ENCODE measurements at regions not wholly inside any gene's neighbourhood (a gene's known extent, or its start where the extent isn't known, plus 50 kb on each side); places are given as distances from the start of the nearest gene placed in this dataset.

DNA sequence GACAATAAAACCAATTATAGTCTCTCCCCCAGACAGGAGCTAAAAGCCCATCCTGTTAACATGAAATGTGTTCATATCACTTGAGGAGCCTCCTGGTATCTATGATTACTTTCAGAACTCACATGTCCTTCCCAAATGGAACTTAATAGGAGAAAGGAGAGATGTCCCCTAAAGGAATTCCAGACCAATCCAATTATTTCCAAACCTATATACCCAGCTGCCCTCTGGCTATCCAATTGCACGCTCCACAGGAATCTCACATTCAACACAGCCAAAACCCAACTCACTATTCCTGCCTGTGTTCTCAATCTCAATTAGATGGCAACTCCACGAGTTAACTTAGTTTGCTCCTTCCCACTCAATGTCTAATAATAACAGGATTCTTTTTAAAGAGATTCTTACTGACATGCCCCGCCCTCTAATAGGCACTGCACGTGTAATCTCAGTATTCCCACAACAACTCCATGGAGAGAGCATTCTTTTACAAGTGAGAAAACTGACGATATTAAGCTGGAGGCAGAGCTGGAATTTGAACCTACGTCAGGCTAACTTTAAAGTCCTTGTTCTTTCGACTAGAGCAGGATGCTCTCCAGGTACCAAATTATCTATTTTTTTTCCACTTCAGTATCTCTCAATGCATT, 59.1 kb upstream of the SEC16B start:
- H3K4me3 ChIP-seq: no peak overlapping the region
- no peaks in the 10 kb centered on the region for H3K9me3 ChIP-seq
- no peak overlapping the region for H3K27ac ChIP-seq
- H3K36me3 ChIP-seq: no peaks in the 10 kb centered on the region
- TF ChIP-seq, protein P1, sequence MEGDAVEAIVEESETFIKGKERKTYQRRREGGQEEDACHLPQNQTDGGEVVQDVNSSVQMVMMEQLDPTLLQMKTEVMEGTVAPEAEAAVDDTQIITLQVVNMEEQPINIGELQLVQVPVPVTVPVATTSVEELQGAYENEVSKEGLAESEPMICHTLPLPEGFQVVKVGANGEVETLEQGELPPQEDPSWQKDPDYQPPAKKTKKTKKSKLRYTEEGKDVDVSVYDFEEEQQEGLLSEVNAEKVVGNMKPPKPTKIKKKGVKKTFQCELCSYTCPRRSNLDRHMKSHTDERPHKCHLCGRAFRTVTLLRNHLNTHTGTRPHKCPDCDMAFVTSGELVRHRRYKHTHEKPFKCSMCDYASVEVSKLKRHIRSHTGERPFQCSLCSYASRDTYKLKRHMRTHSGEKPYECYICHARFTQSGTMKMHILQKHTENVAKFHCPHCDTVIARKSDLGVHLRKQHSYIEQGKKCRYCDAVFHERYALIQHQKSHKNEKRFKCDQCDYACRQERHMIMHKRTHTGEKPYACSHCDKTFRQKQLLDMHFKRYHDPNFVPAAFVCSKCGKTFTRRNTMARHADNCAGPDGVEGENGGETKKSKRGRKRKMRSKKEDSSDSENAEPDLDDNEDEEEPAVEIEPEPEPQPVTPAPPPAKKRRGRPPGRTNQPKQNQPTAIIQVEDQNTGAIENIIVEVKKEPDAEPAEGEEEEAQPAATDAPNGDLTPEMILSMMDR (IDR thresholded peaks at IDR 0.05): no peak
- intact Hi-C loops (cut with DNase I): no loop called here
- DNase-seq (no peak), FAIRE-seq (no peak), ATAC-seq (no peak)
- peaks cover 0 to 7% (median 0%) of the 10 kb centered on the region in 3 donors for H3K4me1 ChIP-seq
- no peaks in the 10 kb centered on the region for H3K27me3 ChIP-seq
- WGBS, 2 donors: 76 to 84% methylated on average over 7 of the region's 7 CpGs

DNA sequence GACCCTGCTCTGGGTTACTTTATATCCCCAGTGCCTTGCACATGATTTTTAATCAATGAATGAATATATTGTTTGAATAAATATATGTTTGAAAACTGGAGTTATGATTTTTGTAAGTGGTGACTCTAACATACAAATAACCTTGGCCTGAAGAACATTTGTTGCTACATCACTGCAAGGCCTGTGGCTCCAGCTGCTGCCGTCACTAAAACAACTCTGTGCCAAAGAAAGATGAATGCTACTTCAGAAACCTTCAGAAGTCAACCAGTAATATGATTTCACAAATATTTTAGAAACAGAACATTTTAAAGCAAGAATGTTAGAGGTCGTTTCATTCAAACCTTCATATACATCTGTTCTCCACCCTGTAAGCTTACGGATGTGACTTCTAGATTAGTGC, 60.6 kb upstream of the SEC16B start:
- no peaks in the 10 kb centered on the region for H3K36me3 ChIP-seq

DNA sequence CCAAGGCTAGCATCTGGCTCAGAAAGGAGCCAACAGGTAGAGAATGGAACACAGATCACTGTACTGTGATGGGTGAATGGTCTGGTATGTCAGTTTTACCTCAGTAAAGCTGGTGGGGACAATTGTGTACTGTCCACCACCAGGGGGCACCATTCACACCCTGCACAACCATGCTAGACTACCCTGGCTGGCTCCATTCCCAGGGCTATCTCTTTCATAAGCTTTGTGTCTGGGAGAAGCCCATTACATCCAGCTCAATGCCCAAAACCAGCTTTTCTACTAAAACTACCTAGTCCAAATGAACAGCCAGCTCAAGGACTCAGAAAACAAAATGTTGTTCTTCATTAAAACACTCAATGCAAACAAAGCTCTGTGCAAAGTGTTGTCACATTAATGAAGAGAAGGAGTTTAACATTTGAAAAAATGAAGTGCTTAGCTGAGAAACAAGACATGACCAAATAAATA, 62.0 kb upstream of the RASAL2 start:
- no peak overlapping the region for H3K27ac ChIP-seq
- H3K4me3 ChIP-seq: no peak overlapping the region
- ATAC-seq: peak; percentile 92 to 100 (median 96)
- H3K4me1 ChIP-seq: peaks cover 0 to 7% (median 0%) of the 10 kb centered on the region in 3 donors
- H3K27me3 ChIP-seq: no peaks in the 10 kb centered on the region
- peak; percentile 83 to 92 (median 90) for DNase-seq
- H3K36me3 ChIP-seq: no peaks in the 10 kb centered on the region
- H3K9me3 ChIP-seq: no peaks in the 10 kb centered on the region
- intact Hi-C loops (cut with DNase I): loop anchor here in 1 of 3 donors (10.0 kb wide), 2 partner anchors 253 to 473 kb away; no protein-coding TSS in a partner anchor
- TF ChIP-seq, protein P1 (IDR thresholded peaks at IDR 0.05): peak; percentile 80 to 89 (median 85)
- no peak for FAIRE-seq

More for the DNA sequence above, 60.6 kb upstream of the SEC16B start:
- intact Hi-C loops (cut with DNase I): loop anchor here in 1 of 3 donors (10.0 kb wide), 2 partner anchors 254 to 474 kb away; no protein-coding TSS in a partner anchor
- no peak for DNase-seq
- H3K4me1 ChIP-seq: peaks cover 0 to 7% (median 0%) of the 10 kb centered on the region in 3 donors
- FAIRE-seq: no peak
- ATAC-seq: no peak
- no peaks in the 10 kb centered on the region for H3K9me3 ChIP-seq
- no peak overlapping the region for H3K4me3 ChIP-seq
- no peak overlapping the region for H3K27ac ChIP-seq
- 85 to 97% methylated on average over 3 of the region's 3 CpGs for WGBS, 2 donors
- H3K27me3 ChIP-seq: no peaks in the 10 kb centered on the region
- TF ChIP-seq, protein P1 (IDR thresholded peaks at IDR 0.05): no peak

DNA sequence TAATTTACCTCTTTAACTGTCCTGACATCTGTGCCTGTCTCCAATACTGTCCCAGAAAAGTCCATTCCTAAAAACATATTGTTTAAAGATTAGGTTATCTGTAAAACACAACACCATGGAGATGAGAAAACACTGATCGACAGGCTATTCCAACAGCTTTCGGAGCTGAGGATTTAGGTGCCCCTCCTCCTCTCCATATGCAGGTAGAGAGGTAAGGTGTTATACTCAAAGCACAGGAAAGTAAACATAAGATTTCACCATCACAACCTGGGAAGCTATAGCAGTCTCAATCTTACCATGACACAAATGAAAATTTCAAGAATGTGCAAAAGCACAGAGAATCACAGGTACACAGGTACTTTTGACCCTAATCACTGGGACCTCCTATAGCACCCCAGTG, 60.9 kb upstream of the RASAL2 start:
- FAIRE-seq: no peak
- H3K36me3 ChIP-seq: no peaks in the 10 kb centered on the region
- no peak overlapping the region for H3K4me3 ChIP-seq
- intact Hi-C loops (cut with DNase I): loop anchor here in 1 of 3 donors (10.0 kb wide), 2 partner anchors 252 to 472 kb away; no protein-coding TSS in a partner anchor
- WGBS, 2 donors: 48 to 60% methylated on average over 2 of the region's 2 CpGs
- no peak overlapping the region for H3K27ac ChIP-seq
- H3K27me3 ChIP-seq: no peaks in the 10 kb centered on the region
- ATAC-seq: no peak
- no peaks in the 10 kb centered on the region for H3K9me3 ChIP-seq
- DNase-seq: no peak
- peaks cover 0 to 7% (median 0%) of the 10 kb centered on the region in 3 donors for H3K4me1 ChIP-seq
- TF ChIP-seq, protein P1 (IDR thresholded peaks at IDR 0.05): no peak

DNA sequence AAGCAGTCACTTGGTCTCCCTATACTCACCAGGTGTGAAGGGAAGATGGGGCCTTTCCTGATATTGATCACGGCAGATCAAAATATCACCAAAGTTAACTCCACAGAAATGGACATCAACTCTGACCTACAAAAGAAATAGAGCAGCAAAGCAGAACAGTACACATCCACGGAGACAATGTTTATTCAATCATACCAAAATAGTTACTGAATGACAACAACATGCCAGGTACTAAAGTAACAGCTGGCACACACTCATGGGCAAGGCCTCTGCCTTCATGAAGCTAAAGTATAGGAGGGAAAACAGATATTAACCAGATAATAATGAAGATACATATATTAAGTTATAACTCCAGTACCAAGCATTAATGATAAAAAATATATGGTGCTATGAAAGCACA, 59.2 kb upstream of the RASAL2 start:
- DNase-seq (no peak), ATAC-seq (no peak), FAIRE-seq (no peak)
- Histone ChIP-seq H3K27me3 (no peaks in the 10 kb centered on the region), H3K9me3 (no peaks in the 10 kb centered on the region), H3K36me3 (no peaks in the 10 kb centered on the region), H3K27ac (no peak overlapping the region), H3K4me3 (no peak overlapping the region), H3K4me1 (peaks cover 0 to 7% (median 0%) of the 10 kb centered on the region in 3 donors)
- intact Hi-C loops (cut with DNase I): loop anchor here in 1 of 3 donors (10.0 kb wide), 2 partner anchors 250 to 470 kb away; no protein-coding TSS in a partner anchor
- 49 to 56% methylated on average over 2 of the region's 2 CpGs for WGBS, 2 donors
- TF ChIP-seq, protein P1 (IDR thresholded peaks at IDR 0.05): no peak

Data from pancreas (tissue), 10 donors.